K562 (cell line): ENCODE measurements at regions not wholly inside any gene's neighbourhood (a gene's known extent, or its start where the extent isn't known, plus 50 kb on each side); places are given as distances from the start of the nearest gene placed in this dataset.

Source experiments
- ATAC-seq: fragments of 200-7000 bp; cut with Tn5 transposase; 3 replicates; pipeline ENCODE4 v1.9.1; 2020; ENCODE audit warnings: moderate library complexity
- BruUV-seq: library from RNA; stranded (reverse); fragments of 400-500 nt; replicated peaks from 2 replicates; lab custom pipeline; 2021; lab: Mats Ljungman, UMichigan
- CTCF ChIA-PET: fragments of 300-600 bp; formaldehyde crosslinking; extraction: SDS; loops from one replicate; lab custom pipeline; 2021; ENCODE audit warnings: low intra/inter-chr PET ratio; lab: Yijun Ruan, JAX
- POLR2A ChIA-PET: fragments of 300-600, 350-650 bp; sonication (Branson Sonifier 250); formaldehyde crosslinking; extraction: SDS; loops from one replicate; lab custom pipeline; 2021; ENCODE audit warnings: antibody characterized with exemption, inconsistent platforms; lab: Yijun Ruan, JAX
- DNase-seq, 4 experiments: peaks; one replicate each; pipeline versions ENCODE4 v3.0.0 to v3.0.0-alpha.2; 2011 to 2018; ENCODE audit warnings: low spot score in 3 of 4, mixed read lengths in 3 of 4; ENCODE audit errors: extremely low read depth in 1 of 4
- FAIRE-seq: peaks from 2 replicates; lab custom pipeline; 2011; peaks lifted over from hg19 to GRCh38; lab: Jason Lieb, UNC
- H2AFZ ChIP-seq: 2 replicates; pipeline ENCODE4 v1.6.0; 2011; ENCODE audit warnings: low read depth, low read length, control low read depth, inconsistent platforms
- H3K27ac ChIP-seq: fragments of 200-600 bp; 3 replicates; pipeline ENCODE4 v1.8.0; 2011; ENCODE audit warnings: low read depth, mild to moderate bottlenecking, control low read depth, inconsistent platforms, low read length, moderate library complexity, mixed read lengths; ENCODE audit errors: extremely low read depth
- H3K27me3 ChIP-seq, 2 experiments: fragments of 300-600 bp in 1 of 2; 2 replicates in 1 of 2; 3 replicates in 1 of 2; pipeline versions ENCODE4 v1.6.0 to v1.8.0; 2011; ENCODE audit warnings: inconsistent platforms in 2 of 2, low read length in 2 of 2, mild to moderate bottlenecking in 1 of 2, mixed read lengths in 1 of 2, moderate library complexity in 1 of 2; ENCODE audit not compliant: control insufficient read depth in 2 of 2, insufficient read depth in 2 of 2
- H3K36me3 ChIP-seq: fragments of 300-600 bp; 3 replicates; pipeline ENCODE4 v1.8.0; 2011; ENCODE audit warnings: mild to moderate bottlenecking, low read length, inconsistent platforms; ENCODE audit not compliant: control insufficient read depth, insufficient read depth
- H3K4me1 ChIP-seq, 2 experiments: fragments of 200-600 bp in 1 of 2; replicated peaks in 1 of 2; 2 replicates in 1 of 2; 3 replicates in 1 of 2; pipeline versions ENCODE4 v1.5.1 to v1.8.0; 2011; ENCODE audit warnings: inconsistent platforms in 2 of 2, low read length in 2 of 2, mild to moderate bottlenecking in 1 of 2, mixed read lengths in 1 of 2, moderate library complexity in 1 of 2; ENCODE audit not compliant: control insufficient read depth in 2 of 2, insufficient read depth in 2 of 2
- H3K4me2 ChIP-seq: 2 replicates; pipeline ENCODE4 v1.6.1; 2011; ENCODE audit warnings: low read length, control low read depth, inconsistent platforms, mixed read lengths; ENCODE audit not compliant: insufficient read depth
- H3K4me3 ChIP-seq: fragments of 200-600 bp; sonication (generic), shearing (Covaris generic); 2 replicates; pipeline ENCODE4 v1.5.1; 2016; ENCODE audit warnings: control low read depth, inconsistent platforms
- H3K79me2 ChIP-seq: fragments of 200-600 bp; 3 replicates; pipeline ENCODE4 v1.8.0; 2011; ENCODE audit warnings: low read length, inconsistent platforms; ENCODE audit not compliant: control insufficient read depth, insufficient read depth
- H3K9ac ChIP-seq, 2 experiments: 2 replicates each; pipeline versions ENCODE4 v1.6.0 to v1.6.1; 2011; ENCODE audit warnings: low read depth in 2 of 2, low read length in 2 of 2, control low read depth in 1 of 2, inconsistent platforms in 1 of 2, mild to moderate bottlenecking in 1 of 2, mixed read lengths in 1 of 2; ENCODE audit not compliant: insufficient read depth in 1 of 2
- H3K9me1 ChIP-seq: one replicate; pipeline ENCODE4 v1.6.0; 2011; ENCODE audit warnings: inconsistent platforms, mild to moderate bottlenecking, low read length, moderate library complexity; ENCODE audit not compliant: control insufficient read depth, insufficient read depth
- H3K9me3 ChIP-seq: replicated peaks from 2 replicates; pipeline ENCODE4 v1.5.1; 2011; ENCODE audit warnings: low read depth, low read length, inconsistent platforms; ENCODE audit not compliant: control insufficient read depth, insufficient read depth
- H4K20me1 ChIP-seq: replicated peaks from 2 replicates; pipeline ENCODE4 v1.6.1; 2011; ENCODE audit warnings: low read length, inconsistent platforms, mixed read lengths; ENCODE audit not compliant: control insufficient read depth, insufficient read depth
- CREM ChIP-seq: IDR thresholded peaks from 2 replicates; pipeline ENCODE4 v1.6.1; 2014; ENCODE audit warnings: antibody characterized with exemption, low read depth
- EP300 ChIP-seq: IDR thresholded peaks from 2 replicates; pipeline ENCODE4 v1.6.1; 2012; ENCODE audit warnings: low read length, improper control_type of control experiment
- FIP1L1 ChIP-seq: fragments of 200-400 bp; formaldehyde crosslinking; IDR thresholded peaks from 2 replicates; pipeline ENCODE4 v1.6.1; 2018; ENCODE audit warnings: mild to moderate bottlenecking, low read depth, low read length; ENCODE audit not compliant: poor library complexity, severe bottlenecking
- FOXA3 ChIP-seq, 2 experiments: fragments of 450-650 bp in 1 of 2; sonication (generic) in 1 of 2; formaldehyde crosslinking; IDR thresholded peaks in 1 of 2; conservative IDR thresholded peaks in 1 of 2; 2 replicates each; pipeline versions ENCODE4 v1.4.0 to v1.8.0; 2020 to 2022; ENCODE audit warnings: mild to moderate bottlenecking in 2 of 2, missing genetic modification reagents in 1 of 2
- NCOA2 ChIP-seq, 2 experiments: fragments of 450-650 bp; IDR thresholded peaks; 2 replicates each; pipeline ENCODE4 v1.6.1; 2018; ENCODE audit warnings: mild to moderate bottlenecking in 2 of 2, moderate library complexity in 1 of 2; ENCODE audit not compliant: partially characterized antibody in 2 of 2
- PCBP1 ChIP-seq: fragments of 200-400 bp; formaldehyde crosslinking; IDR thresholded peaks from 2 replicates; pipeline ENCODE4 v1.6.1; 2018; ENCODE audit warnings: mild to moderate bottlenecking, low read depth, low read length; ENCODE audit not compliant: poor library complexity, severe bottlenecking
- TEAD4 ChIP-seq, 2 experiments: sonication (generic) in 1 of 2; formaldehyde crosslinking in 1 of 2; IDR thresholded peaks; 2 replicates each; pipeline versions ENCODE4 v1.6.1 to v1.8.0; 2012 to 2022; ENCODE audit warnings: borderline replicate concordance in 1 of 2, inconsistent platforms in 1 of 2, low read length in 1 of 2, mild to moderate bottlenecking in 1 of 2, missing genetic modification reagents in 1 of 2
- ZNF217 ChIP-seq: sonication (generic); formaldehyde crosslinking; IDR thresholded peaks from 2 replicates; pipeline ENCODE4 v1.8.0; 2022; ENCODE audit warnings: mild to moderate bottlenecking, missing genetic modification reagents
- ZNF311 ChIP-seq: fragments of 250-450 bp; sonication (Bioruptor Pico); IDR thresholded peaks from 2 replicates; pipeline ENCODE4 v1.4.0; 2020; ENCODE audit warnings: mild to moderate bottlenecking, moderate library complexity
- ZNF699 ChIP-seq: fragments of 250-450 bp; sonication (Bioruptor Pico); IDR thresholded peaks from 2 replicates; pipeline ENCODE4 v1.8.0; 2021; ENCODE audit warnings: mild to moderate bottlenecking, moderate library complexity; ENCODE audit not compliant: insufficient replicate concordance
- WGBS: fragments of 100-300 bp; shearing (Covaris generic); methylation state at CpG from one replicate; pipeline ENCODE4 v1.1.6; 2016; ENCODE audit warnings: low coverage, mixed read lengths; ENCODE audit not compliant: insufficient coverage; ENCODE audit errors: missing lambda C conversion rate; 5-methylcytosine and 5-hydroxymethylcytosine counted together
- in situ Hi-C: fragments of 300-500 bp; cut with MboI; formaldehyde crosslinking; loops from 4 replicates; pipeline ENCODE4 v1.15.0; 2018; ENCODE audit warnings: inconsistent platforms, mixed read lengths
- intact Hi-C: fragments of 100-400 bp; cut with micrococcal nuclease; formaldehyde crosslinking; loops from 2 replicates; pipeline ENCODE4 v1.14.2; 2022
- TF ChIP-seq, protein P1 (sequence below): IDR thresholded peaks from 2 replicates; pipeline ENCODE4 v1.6.1; 2016; ENCODE audit warnings: missing genetic modification characterization, missing compliant biosample characterization
- TF ChIP-seq, protein P2 (sequence below): IDR thresholded peaks from 3 replicates; pipeline ENCODE4 v1.6.1; 2011; ENCODE audit warnings: borderline replicate concordance, mild to moderate bottlenecking, moderate library complexity; ENCODE audit not compliant: insufficient read length; ENCODE audit errors: extremely low read depth
- TF ChIP-seq, protein P3 (sequence below): fragments of 250-450 bp; sonication (Bioruptor Pico); IDR thresholded peaks from 2 replicates; pipeline ENCODE4 v1.5.0; 2022; ENCODE audit warnings: mild to moderate bottlenecking

DNA sequence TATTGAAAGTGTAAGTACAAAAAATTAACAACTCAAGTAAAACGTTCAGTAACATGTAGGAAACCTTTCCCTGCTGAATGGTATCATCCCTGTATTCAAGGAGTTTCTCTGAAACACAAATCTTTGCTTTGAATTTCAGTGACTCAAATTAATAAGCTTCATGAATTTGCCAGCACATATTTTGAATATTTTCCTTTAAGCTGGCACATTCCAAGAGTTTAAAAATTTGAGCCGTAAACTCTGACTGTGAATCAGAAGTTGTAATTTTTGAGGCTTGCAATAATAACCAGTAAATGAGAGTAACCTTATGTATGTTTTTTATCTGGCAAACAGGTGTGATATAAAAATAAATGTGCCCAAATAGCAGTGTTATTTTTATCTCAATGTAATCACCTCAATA lies 1722.6 kb upstream of the PRR20A start:
- FAIRE-seq = no peak
- Histone ChIP-seq H3K9me1 (no peaks in the 10 kb centered on the region), H3K27me3 (no peaks in the 10 kb centered on the region), H4K20me1 (no peaks in the 10 kb centered on the region), H3K4me2 (no peak overlapping the region), H2AFZ (no peak overlapping the region), H3K4me1 (no peaks in the 10 kb centered on the region), H3K9me3 (no peaks in the 10 kb centered on the region), H3K4me3 (no peak overlapping the region), H3K9ac (no peak overlapping the region), H3K36me3 (no peaks in the 10 kb centered on the region), H3K27ac (no peak overlapping the region), H3K79me2 (no peaks in the 10 kb centered on the region)
- POLR2A ChIA-PET = no interaction called here
- CTCF ChIA-PET = no interaction called here
- no peak for TF ChIP-seq FOXA3 (CRISPR knock-in tag; conservative IDR thresholded peaks at IDR 0.05 in 1 of 2, IDR thresholded peaks at IDR 0.05 in 1 of 2)
- TF ChIP-seq, protein P1, sequence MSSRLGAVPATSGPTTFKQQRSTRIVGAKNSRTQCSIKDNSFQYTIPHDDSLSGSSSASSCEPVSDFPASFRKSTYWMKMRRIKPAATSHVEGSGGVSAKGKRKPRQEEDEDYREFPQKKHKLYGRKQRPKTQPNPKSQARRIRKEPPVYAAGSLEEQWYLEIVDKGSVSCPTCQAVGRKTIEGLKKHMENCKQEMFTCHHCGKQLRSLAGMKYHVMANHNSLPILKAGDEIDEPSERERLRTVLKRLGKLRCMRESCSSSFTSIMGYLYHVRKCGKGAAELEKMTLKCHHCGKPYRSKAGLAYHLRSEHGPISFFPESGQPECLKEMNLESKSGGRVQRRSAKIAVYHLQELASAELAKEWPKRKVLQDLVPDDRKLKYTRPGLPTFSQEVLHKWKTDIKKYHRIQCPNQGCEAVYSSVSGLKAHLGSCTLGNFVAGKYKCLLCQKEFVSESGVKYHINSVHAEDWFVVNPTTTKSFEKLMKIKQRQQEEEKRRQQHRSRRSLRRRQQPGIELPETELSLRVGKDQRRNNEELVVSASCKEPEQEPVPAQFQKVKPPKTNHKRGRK = no peak
- no peak for TF ChIP-seq EP300
- TF ChIP-seq, protein P2, sequence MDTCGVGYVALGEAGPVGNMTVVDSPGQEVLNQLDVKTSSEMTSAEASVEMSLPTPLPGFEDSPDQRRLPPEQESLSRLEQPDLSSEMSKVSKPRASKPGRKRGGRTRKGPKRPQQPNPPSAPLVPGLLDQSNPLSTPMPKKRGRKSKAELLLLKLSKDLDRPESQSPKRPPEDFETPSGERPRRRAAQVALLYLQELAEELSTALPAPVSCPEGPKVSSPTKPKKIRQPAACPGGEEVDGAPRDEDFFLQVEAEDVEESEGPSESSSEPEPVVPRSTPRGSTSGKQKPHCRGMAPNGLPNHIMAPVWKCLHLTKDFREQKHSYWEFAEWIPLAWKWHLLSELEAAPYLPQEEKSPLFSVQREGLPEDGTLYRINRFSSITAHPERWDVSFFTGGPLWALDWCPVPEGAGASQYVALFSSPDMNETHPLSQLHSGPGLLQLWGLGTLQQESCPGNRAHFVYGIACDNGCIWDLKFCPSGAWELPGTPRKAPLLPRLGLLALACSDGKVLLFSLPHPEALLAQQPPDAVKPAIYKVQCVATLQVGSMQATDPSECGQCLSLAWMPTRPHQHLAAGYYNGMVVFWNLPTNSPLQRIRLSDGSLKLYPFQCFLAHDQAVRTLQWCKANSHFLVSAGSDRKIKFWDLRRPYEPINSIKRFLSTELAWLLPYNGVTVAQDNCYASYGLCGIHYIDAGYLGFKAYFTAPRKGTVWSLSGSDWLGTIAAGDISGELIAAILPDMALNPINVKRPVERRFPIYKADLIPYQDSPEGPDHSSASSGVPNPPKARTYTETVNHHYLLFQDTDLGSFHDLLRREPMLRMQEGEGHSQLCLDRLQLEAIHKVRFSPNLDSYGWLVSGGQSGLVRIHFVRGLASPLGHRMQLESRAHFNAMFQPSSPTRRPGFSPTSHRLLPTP = no peak
- no peak for TF ChIP-seq TEAD4 (IDR thresholded peaks at IDR 0.05; ENCODE audit: low read length)
- no peak for TF ChIP-seq TEAD4 (CRISPR knock-in tag; IDR thresholded peaks at IDR 0.05; ENCODE audit: borderline replicate concordance)
- no peak for TF ChIP-seq ZNF699 (CRISPR knock-in tag)
- TF ChIP-seq NCOA2 (IDR thresholded peaks at IDR 0.05; ENCODE audit: partially characterized antibody in 2 of 2) = no peak
- TF ChIP-seq ZNF217 (CRISPR knock-in tag) = no peak
- no peak for TF ChIP-seq CREM
- TF ChIP-seq FIP1L1 = no peak
- TF ChIP-seq ZNF311 (CRISPR knock-in tag) = no peak
- TF ChIP-seq, protein P3, sequence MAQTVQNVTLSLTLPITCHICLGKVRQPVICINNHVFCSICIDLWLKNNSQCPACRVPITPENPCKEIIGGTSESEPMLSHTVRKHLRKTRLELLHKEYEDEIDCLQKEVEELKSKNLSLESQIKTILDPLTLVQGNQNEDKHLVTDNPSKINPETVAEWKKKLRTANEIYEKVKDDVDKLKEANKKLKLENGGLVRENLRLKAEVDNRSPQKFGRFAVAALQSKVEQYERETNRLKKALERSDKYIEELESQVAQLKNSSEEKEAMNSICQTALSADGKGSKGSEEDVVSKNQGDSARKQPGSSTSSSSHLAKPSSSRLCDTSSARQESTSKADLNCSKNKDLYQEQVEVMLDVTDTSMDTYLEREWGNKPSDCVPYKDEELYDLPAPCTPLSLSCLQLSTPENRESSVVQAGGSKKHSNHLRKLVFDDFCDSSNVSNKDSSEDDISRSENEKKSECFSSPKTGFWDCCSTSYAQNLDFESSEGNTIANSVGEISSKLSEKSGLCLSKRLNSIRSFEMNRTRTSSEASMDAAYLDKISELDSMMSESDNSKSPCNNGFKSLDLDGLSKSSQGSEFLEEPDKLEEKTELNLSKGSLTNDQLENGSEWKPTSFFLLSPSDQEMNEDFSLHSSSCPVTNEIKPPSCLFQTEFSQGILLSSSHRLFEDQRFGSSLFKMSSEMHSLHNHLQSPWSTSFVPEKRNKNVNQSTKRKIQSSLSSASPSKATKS (CRISPR knock-in tag) = no peak
- no peak for TF ChIP-seq PCBP1
- WGBS = 33% methylated on average over 2 of the region's 2 CpGs
- no TSS peak for BruUV-seq
- ATAC-seq = no peak
- in situ Hi-C loops (no loop called here), intact Hi-C loops (no loop called here)
- no peak for DNase-seq
